ENCODE measurements at regions not wholly inside any gene's neighbourhood (a gene's known extent, or its start where the extent isn't known, plus 50 kb on each side); places are given as distances from the start of the nearest gene placed in this dataset.

DNA sequence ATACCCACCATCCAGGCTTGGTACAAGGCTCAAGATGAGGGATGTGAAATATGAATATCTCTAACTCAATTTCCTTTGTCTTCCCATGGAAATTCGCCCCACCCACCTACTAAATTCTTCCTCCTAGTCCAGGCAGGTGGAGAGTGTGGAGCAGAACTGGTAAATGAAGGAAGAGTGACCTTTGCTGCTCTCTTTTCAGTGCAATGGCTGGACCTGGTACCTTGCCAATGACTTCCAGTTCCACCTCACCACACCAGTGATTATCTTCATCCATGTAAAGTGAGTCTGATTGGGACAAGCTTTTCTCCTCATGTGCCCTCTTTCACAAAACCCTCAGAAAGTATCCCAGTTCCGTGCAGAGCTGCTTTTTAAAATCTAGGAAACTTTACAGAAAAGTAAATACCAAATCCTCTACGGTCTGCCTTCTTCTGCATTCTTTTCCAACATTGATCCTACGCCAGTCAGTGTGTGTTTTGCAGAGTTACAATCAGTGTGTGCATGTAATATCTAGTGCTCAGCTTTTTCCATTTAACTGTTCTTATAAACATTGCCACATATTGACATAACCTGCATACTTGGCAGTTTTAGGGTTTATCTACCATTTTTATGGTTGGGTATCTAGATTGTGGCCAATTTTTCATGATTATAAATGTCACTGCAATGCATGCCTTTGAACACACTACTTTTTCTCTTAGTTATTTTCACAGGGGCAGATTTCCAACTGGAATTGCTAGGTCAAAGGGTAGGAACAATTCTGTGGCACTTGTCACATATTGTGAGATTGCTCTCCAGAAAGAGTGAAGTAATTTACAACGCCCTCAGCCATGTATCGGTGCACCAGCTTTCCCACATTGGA is 86.5 kb upstream of the SEC11C start:
- TF ChIP-seq POLR2AphosphoS5 (IDR thresholded peaks at IDR 0.05; ENCODE audit: low read length) (no peak), RAD21 (IDR thresholded peaks at IDR 0.05; ENCODE audit: insufficient read depth, low read depth, low read length) (no peak)
